Ascending aorta (tissue), 2 donors: ENCODE measurements at regions not wholly inside any gene's neighbourhood (a gene's known extent, or its start where the extent isn't known, plus 50 kb on each side); places are given as distances from the start of the nearest gene placed in this dataset.

ENCODE experiments used
- DNase-seq, 2 donors: peaks; one replicate each; pipeline ENCODE4 v3.0.0-alpha.2; 2019; ENCODE audit warnings: low spot score in 2 of 2
- H3K27ac ChIP-seq, 2 donors: fragments of 200-600 bp; sonication (generic); one replicate each; pipeline ENCODE4 v1.5.1; 2016 to 2017; ENCODE audit warnings: mild to moderate bottlenecking in 1 of 2
- H3K27me3 ChIP-seq: fragments of 200-600 bp; sonication (generic); one replicate; pipeline ENCODE4 v1.5.1; 2017
- H3K36me3 ChIP-seq, 2 donors: fragments of 200-600 bp; sonication (generic); one replicate each; pipeline ENCODE4 v1.5.1; 2016
- H3K4me1 ChIP-seq, 2 donors: fragments of 200-600 bp; sonication (generic); one replicate each; pipeline ENCODE4 v1.5.1; 2016 to 2017; ENCODE audit warnings: mild to moderate bottlenecking in 1 of 2
- H3K4me3 ChIP-seq, 2 donors: fragments of 200-600 bp; sonication (generic); one replicate each; pipeline ENCODE4 v1.5.1; 2016 to 2017; ENCODE audit warnings: mild to moderate bottlenecking in 1 of 2
- H3K9me3 ChIP-seq, 2 donors: fragments of 200-600 bp; sonication (generic); one replicate each; pipeline ENCODE4 v1.5.1; 2016
- CTCF ChIP-seq, 3 experiments: fragments of 200-600 bp in 2 of 3; fragments of 450-650 bp in 1 of 3; sonication (generic) in 2 of 3; IDR thresholded peaks; one replicate each; pipeline ENCODE4 v1.5.1; 2016 to 2019; ENCODE audit warnings: antibody characterized with exemption in 3 of 3, mild to moderate bottlenecking in 1 of 3, moderate library complexity in 1 of 3
- intact Hi-C: fragments of 100-400 bp; cut with DNase I; formaldehyde crosslinking; loops from one replicate; pipeline ENCODE4 v1.15.1; 2023

GRCh38 chr10:109183366-109183765 lies 739.9 kb downstream of the XPNPEP1 start:
- no peak for DNase-seq
- H3K36me3 ChIP-seq, result no peaks in the 10 kb centered on the region
- no peak for TF ChIP-seq CTCF (IDR thresholded peaks at IDR 0.05)
- H3K9me3 ChIP-seq, result peaks cover 0 to 18% of the 10 kb centered on the region in 2 donors
- H3K4me1 ChIP-seq, result no peaks in the 10 kb centered on the region
- intact Hi-C loops, result no loop called here
- no peak overlapping the region for H3K4me3 ChIP-seq
- no peaks in the 10 kb centered on the region for H3K27me3 ChIP-seq
- no peak overlapping the region for H3K27ac ChIP-seq

DNA sequence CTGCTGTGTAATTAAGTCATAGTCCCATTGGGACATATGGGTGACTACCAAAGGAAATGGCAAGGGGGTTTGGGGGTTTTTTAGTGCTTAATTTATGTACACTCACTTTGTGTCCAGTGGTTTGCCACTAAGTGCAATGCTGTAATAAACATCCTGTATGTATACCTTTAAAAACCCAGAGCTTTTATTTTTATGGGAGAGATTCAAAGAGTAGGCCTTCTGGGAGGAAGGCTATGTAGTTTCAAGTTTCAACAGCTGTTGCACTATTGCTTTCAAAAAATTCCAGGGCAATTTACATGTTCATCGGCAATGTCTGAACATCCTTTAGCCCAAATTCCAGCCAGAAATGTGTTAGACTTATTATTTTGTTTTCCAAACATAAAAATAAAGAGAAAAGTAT lies 744.7 kb downstream of the XPNPEP1 start:
- Histone ChIP-seq H3K4me3 (no peak overlapping the region), H3K36me3 (no peaks in the 10 kb centered on the region), H3K27ac (no peak overlapping the region), H3K9me3 (no peaks in the 10 kb centered on the region), H3K4me1 (no peaks in the 10 kb centered on the region), H3K27me3 (no peaks in the 10 kb centered on the region)
- intact Hi-C loops, result no loop called here
- DNase-seq, result no peak
- no peak for TF ChIP-seq CTCF (IDR thresholded peaks at IDR 0.05)

GRCh38 chr10:109174526-109174925 lies 748.8 kb downstream of the XPNPEP1 start:
- no peaks in the 10 kb centered on the region for H3K4me1 ChIP-seq
- H3K36me3 ChIP-seq, result no peaks in the 10 kb centered on the region
- DNase-seq, result no peak
- no peak overlapping the region for H3K27ac ChIP-seq
- no peaks in the 10 kb centered on the region for H3K27me3 ChIP-seq
- TF ChIP-seq CTCF (IDR thresholded peaks at IDR 0.05), result no peak
- no peaks in the 10 kb centered on the region for H3K9me3 ChIP-seq
- intact Hi-C loops, result no loop called here
- no peak overlapping the region for H3K4me3 ChIP-seq

DNA sequence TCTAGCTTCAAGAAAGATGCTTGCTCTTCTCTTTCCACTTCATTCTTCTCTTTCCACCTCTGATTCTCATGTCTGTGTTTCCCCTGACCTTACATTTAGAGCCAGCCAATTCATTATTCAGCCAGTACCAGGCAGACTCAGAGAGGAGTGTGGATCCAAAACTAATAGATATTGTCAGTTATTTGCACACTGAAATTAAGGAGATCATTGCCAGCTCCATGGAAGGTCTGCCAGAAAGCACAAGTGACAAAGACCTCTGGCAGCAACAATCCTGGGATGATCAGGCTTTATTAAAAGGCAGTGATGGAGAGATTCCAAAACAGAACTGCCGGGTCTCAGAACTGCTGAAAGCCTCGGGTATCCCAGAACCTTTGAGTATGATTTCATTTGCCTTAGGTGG lies 749.4 kb downstream of the XPNPEP1 start:
- H3K9me3 ChIP-seq, result no peaks in the 10 kb centered on the region

GRCh38 chr10:109173121-109173520 lies 750.2 kb downstream of the XPNPEP1 start:
- Histone ChIP-seq H3K36me3 (no peaks in the 10 kb centered on the region), H3K27ac (no peak overlapping the region), H3K4me3 (no peak overlapping the region), H3K27me3 (no peaks in the 10 kb centered on the region), H3K9me3 (no peaks in the 10 kb centered on the region), H3K4me1 (no peaks in the 10 kb centered on the region)
- intact Hi-C loops, result no loop called here
- no peak for DNase-seq
- TF ChIP-seq CTCF (IDR thresholded peaks at IDR 0.05), result no peak

More for the DNA sequence above, 749.4 kb downstream of the XPNPEP1 start:
- H3K4me3 ChIP-seq, result no peak overlapping the region
- H3K36me3 ChIP-seq, result no peaks in the 10 kb centered on the region
- intact Hi-C loops, result no loop called here
- H3K27ac ChIP-seq, result no peak overlapping the region
- H3K27me3 ChIP-seq, result no peaks in the 10 kb centered on the region
- DNase-seq, result no peak
- no peaks in the 10 kb centered on the region for H3K4me1 ChIP-seq
- TF ChIP-seq CTCF (IDR thresholded peaks at IDR 0.05), result no peak

DNA sequence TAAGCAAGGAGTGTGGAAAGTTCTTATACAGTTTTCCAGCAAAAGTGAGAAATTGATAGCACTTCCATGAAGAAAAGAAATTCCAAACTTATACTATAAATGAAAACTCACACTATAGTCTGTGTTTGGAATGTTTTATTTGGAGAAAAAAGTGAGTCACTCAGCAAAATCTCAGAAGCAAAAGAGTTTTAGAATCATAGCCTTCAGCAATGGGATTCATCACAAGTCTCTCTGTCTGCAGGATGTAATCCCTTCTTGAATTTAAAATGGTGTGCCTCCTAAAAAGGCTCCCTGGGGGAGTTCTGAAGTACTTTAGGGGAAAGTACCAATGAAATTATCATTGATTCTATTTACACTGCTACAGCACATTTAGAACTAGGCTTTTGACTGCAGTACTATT lies 756.4 kb downstream of the XPNPEP1 start:
- no peak for TF ChIP-seq CTCF (IDR thresholded peaks at IDR 0.05)
- intact Hi-C loops, result no loop called here
- Histone ChIP-seq H3K27ac (no peak overlapping the region), H3K36me3 (no peaks in the 10 kb centered on the region), H3K4me1 (no peaks in the 10 kb centered on the region), H3K4me3 (no peak overlapping the region), H3K27me3 (no peaks in the 10 kb centered on the region), H3K9me3 (no peaks in the 10 kb centered on the region)
- no peak for DNase-seq
